PC-3 (cell line): ENCODE measurements at regions not wholly inside any gene's neighbourhood (a gene's known extent, or its start where the extent isn't known, plus 50 kb on each side); places are given as distances from the start of the nearest gene placed in this dataset.
A peak's percentile ranks its signal among the peaks of the same experiment; 100 is the strongest.

Experiments
- ATAC-seq: fragments of 200-7000 bp; cut with Tn5 transposase; 2 replicates; pipeline ENCODE4 v1.9.1; 2020; ENCODE audit warnings: mild to moderate bottlenecking, moderate library complexity
- BruUV-seq: library from RNA; stranded (reverse); fragments of 400-500 nt; replicated peaks from 2 replicates; lab custom pipeline; 2021; lab: Mats Ljungman, UMichigan
- CTCF ChIA-PET: fragments of 300-600 bp; sonication (Branson Sonifier 250); formaldehyde crosslinking; loops from one replicate; lab custom pipeline; 2022; ENCODE audit warnings: antibody characterized with exemption; lab: Charles Lee
- POLR2A ChIA-PET: fragments of 300-600 bp; sonication (Branson Sonifier 250); formaldehyde crosslinking; loops from one replicate; lab custom pipeline; 2022; ENCODE audit warnings: antibody characterized with exemption; ENCODE audit not compliant: unreplicated experiment; lab: Charles Lee
- DNase-seq: peaks from one replicate; pipeline ENCODE4 v3.0.0-alpha.2; 2015
- H2AFZ ChIP-seq: fragments of 300-600 bp; sonication (generic); 2 replicates; pipeline ENCODE4 v1.6.0; 2016; ENCODE audit warnings: antibody characterized with exemption, low read length
- H3F3A ChIP-seq: fragments of 300-600 bp; sonication (generic); one replicate; pipeline ENCODE4 v1.6.0; 2017; ENCODE audit warnings: antibody characterized with exemption, low read length, control low read depth, mild to moderate bottlenecking; ENCODE audit not compliant: unreplicated experiment
- H3K27ac ChIP-seq: fragments of 300-600 bp; sonication (generic); 2 replicates; pipeline ENCODE4 v1.5.1; 2016; ENCODE audit warnings: mild to moderate bottlenecking, low read length
- H3K27me3 ChIP-seq: fragments of 300-600 bp; sonication (generic); 2 replicates; pipeline ENCODE4 v1.6.1; 2016; ENCODE audit warnings: low read length, mixed read lengths
- H3K36me3 ChIP-seq: fragments of 300-600 bp; sonication (generic); 2 replicates; pipeline ENCODE4 v1.6.1; 2016; ENCODE audit warnings: low read depth, mixed run types, low read length, mixed read lengths
- H3K4me1 ChIP-seq: fragments of 300-600 bp; sonication (generic); 2 replicates; pipeline ENCODE4 v1.5.1; 2016; ENCODE audit warnings: low read length; ENCODE audit not compliant: insufficient read depth
- H3K4me2 ChIP-seq: fragments of 300-600 bp; sonication (generic); 2 replicates; pipeline ENCODE4 v1.6.0; 2016; ENCODE audit warnings: low read length
- H3K4me3 ChIP-seq: fragments of 300-600 bp; sonication (generic); 2 replicates; pipeline ENCODE4 v1.5.1; 2016; ENCODE audit warnings: mild to moderate bottlenecking, low read length, mixed read lengths
- H3K79me2 ChIP-seq: fragments of 300-600 bp; sonication (generic); 2 replicates; pipeline ENCODE4 v1.6.1; 2017; ENCODE audit warnings: low read length, mixed read lengths
- H3K9ac ChIP-seq: fragments of 300-600 bp; sonication (generic); 2 replicates; pipeline ENCODE4 v1.6.0; 2016; ENCODE audit warnings: mild to moderate bottlenecking, low read length
- H3K9me2 ChIP-seq: fragments of 300-600 bp; sonication (generic); replicated peaks from 2 replicates; pipeline ENCODE4 v1.6.1; 2016; ENCODE audit warnings: mixed run types, low read length, mixed read lengths
- H3K9me3 ChIP-seq: fragments of 300-600 bp; sonication (generic); 2 replicates; pipeline ENCODE4 v1.6.1; 2016; ENCODE audit warnings: low read length, mixed read lengths
- H4K20me1 ChIP-seq: fragments of 300-600 bp; sonication (generic); 2 replicates; pipeline ENCODE4 v1.6.1; 2016; ENCODE audit warnings: low read length, mixed read lengths
- EZH2 ChIP-seq: fragments of 300-600 bp; sonication (generic); IDR thresholded peaks from one replicate; pipeline ENCODE4 v1.6.1; 2017; ENCODE audit warnings: antibody characterized with exemption, mild to moderate bottlenecking, low read length; ENCODE audit not compliant: unreplicated experiment
- EZH2phosphoT487 ChIP-seq: fragments of 300-600 bp; sonication (generic); IDR thresholded peaks from 2 replicates; pipeline ENCODE4 v1.6.1; 2018; ENCODE audit warnings: mild to moderate bottlenecking, antibody characterized with exemption, low read length, borderline replicate concordance
- intact Hi-C: fragments of 100-400 bp; cut with micrococcal nuclease; formaldehyde crosslinking; loops from 2 replicates; pipeline ENCODE4 v1.9.0; 2023
- TF ChIP-seq, protein P1 (sequence below): fragments of 300-600 bp; sonication (generic); conservative IDR thresholded peaks from 2 replicates; pipeline ENCODE4 v1.5.1; 2017; ENCODE audit warnings: antibody characterized with exemption, low read depth, mild to moderate bottlenecking, low read length

DNA sequence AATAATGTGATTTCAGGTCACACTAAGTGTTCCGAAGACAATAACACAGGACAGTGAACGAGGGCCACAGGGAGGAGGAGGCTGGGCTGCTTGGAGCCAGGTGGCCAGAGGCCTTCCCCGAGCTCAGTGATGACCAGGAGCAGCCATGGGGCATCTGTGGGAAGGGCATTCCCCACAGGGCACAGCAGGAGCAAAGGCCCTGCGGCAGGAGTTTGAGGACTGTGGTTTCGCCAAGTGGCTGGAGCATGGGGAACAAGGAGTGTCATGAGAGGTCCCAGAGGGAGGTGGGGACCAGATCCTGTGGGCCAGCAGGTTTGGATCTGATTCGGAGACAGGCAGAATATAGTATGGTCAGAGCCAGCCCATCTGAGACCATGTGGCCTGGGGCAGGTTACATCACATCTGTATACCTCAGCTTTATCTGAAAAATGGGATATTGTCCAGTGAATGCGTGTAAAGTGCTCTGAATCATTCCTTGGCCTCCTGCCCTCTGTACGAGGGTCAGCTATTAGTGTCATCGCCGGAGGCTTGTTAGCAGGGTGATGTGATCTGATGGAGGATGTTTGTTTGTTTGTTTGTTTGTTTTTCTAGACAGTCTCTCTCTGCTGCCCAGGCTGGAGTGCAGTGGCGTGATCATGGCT, 176.8 kb downstream of the KATNIP start:
- Histone ChIP-seq H3K9me3 (no peaks in the 10 kb centered on the region), H3K4me1 (peaks cover 4% of the 10 kb centered on the region; the same call in 1 of the 2 replicates), H3K36me3 (no peaks in the 10 kb centered on the region), H3K4me3 (no peak overlapping the region), H2AFZ (no peak overlapping the region), H3K27ac (peak overlapping the region; percentile 11; the same call in 1 of the 2 replicates), H3K79me2 (no peaks in the 10 kb centered on the region), H4K20me1 (no peaks in the 10 kb centered on the region), H3K9ac (no peak overlapping the region), H3K27me3 (no peaks in the 10 kb centered on the region), H3K9me2 (no peaks in the 10 kb centered on the region), H3K4me2 (no peak overlapping the region), H3F3A (no peaks in the 10 kb centered on the region)
- no peak for TF ChIP-seq EZH2phosphoT487
- TF ChIP-seq, protein P1, sequence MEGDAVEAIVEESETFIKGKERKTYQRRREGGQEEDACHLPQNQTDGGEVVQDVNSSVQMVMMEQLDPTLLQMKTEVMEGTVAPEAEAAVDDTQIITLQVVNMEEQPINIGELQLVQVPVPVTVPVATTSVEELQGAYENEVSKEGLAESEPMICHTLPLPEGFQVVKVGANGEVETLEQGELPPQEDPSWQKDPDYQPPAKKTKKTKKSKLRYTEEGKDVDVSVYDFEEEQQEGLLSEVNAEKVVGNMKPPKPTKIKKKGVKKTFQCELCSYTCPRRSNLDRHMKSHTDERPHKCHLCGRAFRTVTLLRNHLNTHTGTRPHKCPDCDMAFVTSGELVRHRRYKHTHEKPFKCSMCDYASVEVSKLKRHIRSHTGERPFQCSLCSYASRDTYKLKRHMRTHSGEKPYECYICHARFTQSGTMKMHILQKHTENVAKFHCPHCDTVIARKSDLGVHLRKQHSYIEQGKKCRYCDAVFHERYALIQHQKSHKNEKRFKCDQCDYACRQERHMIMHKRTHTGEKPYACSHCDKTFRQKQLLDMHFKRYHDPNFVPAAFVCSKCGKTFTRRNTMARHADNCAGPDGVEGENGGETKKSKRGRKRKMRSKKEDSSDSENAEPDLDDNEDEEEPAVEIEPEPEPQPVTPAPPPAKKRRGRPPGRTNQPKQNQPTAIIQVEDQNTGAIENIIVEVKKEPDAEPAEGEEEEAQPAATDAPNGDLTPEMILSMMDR: no peak
- no peak for TF ChIP-seq EZH2
- BruUV-seq: no TSS peak
- intact Hi-C loops: no loop called here
- DNase-seq (peak; percentile 72), ATAC-seq (peak; percentile 91)
- POLR2A ChIA-PET: interaction anchor here (0.5 kb wide), 1 partner anchor 139 kb away, joined by 3 read pairs; no protein-coding TSS in a partner anchor
- CTCF ChIA-PET: no interaction called here

DNA sequence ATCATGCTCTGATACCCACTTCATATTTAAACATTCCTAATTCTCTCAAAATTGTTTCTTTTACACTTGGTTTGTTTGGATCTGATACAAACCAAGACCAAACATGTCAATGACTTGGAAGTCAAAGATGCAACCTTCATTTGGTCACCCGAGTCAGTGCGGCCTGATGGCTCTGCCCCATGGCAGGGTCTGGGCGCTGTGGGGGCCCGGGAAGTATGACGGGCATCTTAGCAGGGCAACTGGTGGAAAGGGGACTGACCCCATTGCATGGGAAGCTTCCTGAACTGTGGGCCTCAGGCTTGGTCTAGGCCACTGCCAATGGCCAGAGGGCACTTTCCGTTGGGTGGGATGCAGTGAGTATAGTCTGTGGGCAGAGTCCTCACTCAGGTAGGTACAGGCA, 178.0 kb downstream of the KATNIP start:
- H3K4me2 ChIP-seq: no peak overlapping the region
- no peak for DNase-seq
- no peak for ATAC-seq
- intact Hi-C loops: no loop called here
- POLR2A ChIA-PET: no interaction called here
- TF ChIP-seq EZH2 (no peak), EZH2phosphoT487 (no peak)
- TF ChIP-seq, protein P1: no peak
- BruUV-seq: no TSS peak
- no peak overlapping the region for H3K4me3 ChIP-seq
- H3K27ac ChIP-seq: no peak overlapping the region
- H3K4me1 ChIP-seq: peaks cover 4% of the 10 kb centered on the region; the same call in 1 of the 2 replicates
- H3K9me2 ChIP-seq: no peaks in the 10 kb centered on the region
- no peaks in the 10 kb centered on the region for H3K79me2 ChIP-seq
- no peaks in the 10 kb centered on the region for H3K9me3 ChIP-seq
- H3F3A ChIP-seq: no peaks in the 10 kb centered on the region
- H3K9ac ChIP-seq: no peak overlapping the region
- H4K20me1 ChIP-seq: no peaks in the 10 kb centered on the region
- no peaks in the 10 kb centered on the region for H3K27me3 ChIP-seq
- CTCF ChIA-PET: no interaction called here
- H2AFZ ChIP-seq: no peak overlapping the region
- H3K36me3 ChIP-seq: no peaks in the 10 kb centered on the region

DNA sequence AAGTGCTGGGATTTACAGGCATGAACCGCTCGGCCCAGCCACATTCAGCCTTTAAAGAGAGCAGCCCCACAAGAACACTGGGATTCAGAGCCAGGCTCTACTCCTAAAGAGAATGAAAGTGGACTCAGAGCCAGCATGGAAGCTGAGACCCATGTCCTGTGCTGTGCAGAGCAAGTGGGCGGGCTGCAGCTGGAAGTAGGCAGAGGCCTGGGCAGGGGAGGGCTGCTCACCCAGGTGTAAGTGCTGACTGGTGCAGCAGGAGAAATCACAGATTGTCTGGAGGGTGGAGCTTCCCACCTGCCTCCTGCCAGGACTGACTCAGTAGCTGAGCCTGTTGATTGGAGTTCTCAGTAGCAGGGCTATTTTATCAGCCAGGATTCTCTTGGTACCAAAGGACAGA, 178.7 kb downstream of the KATNIP start:
- POLR2A ChIA-PET: no interaction called here

More for the DNA sequence above, 178.7 kb downstream of the KATNIP start:
- Histone ChIP-seq H3K9me2 (no peaks in the 10 kb centered on the region), H3F3A (no peaks in the 10 kb centered on the region), H3K4me1 (peaks cover 4% of the 10 kb centered on the region; the same call in 1 of the 2 replicates), H2AFZ (no peak overlapping the region), H4K20me1 (no peaks in the 10 kb centered on the region), H3K9ac (no peak overlapping the region), H3K9me3 (no peaks in the 10 kb centered on the region), H3K36me3 (no peaks in the 10 kb centered on the region), H3K27ac (no peak overlapping the region), H3K79me2 (no peaks in the 10 kb centered on the region), H3K27me3 (no peaks in the 10 kb centered on the region), H3K4me3 (no peak overlapping the region), H3K4me2 (no peak overlapping the region)
- no TSS peak for BruUV-seq
- ATAC-seq (no peak), DNase-seq (no peak)
- intact Hi-C loops: no loop called here
- TF ChIP-seq EZH2phosphoT487 (no peak), EZH2 (no peak)
- TF ChIP-seq, protein P1: no peak
- CTCF ChIA-PET: no interaction called here
